NK-92 treated with Interleukin-12 subunit alpha and Interleukin-12 subunit beta, amount 100 ng/mL, for 24 hours (cell line): ENCODE measurements at regions not wholly inside any gene's neighbourhood (a gene's known extent, or its start where the extent isn't known, plus 50 kb on each side); places are given as distances from the start of the nearest gene placed in this dataset.

Experiments
- DNase-seq: peaks from one replicate; lab custom pipeline; 2025; lab: John Stamatoyannopoulos, UW

DNA sequence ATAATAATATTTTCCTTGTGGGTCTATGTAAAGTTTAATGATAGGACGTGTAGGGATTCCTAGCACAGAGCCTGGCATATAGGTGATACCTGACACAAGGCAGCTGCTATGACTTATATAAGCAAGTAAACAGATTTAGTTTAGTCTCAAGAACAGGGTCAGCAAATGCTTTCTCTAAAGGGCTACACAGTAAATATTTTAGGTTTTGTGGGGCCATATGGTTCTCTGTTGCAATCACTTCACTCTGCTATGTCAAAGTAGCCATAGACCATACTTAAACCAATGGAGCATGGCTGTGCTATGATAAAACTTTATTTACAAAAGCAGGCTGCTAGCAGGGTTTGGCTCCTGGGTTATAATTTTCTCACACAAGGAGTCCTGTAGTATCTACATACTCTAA lies 204.8 kb upstream of the KLF4 start:
- no peak for DNase-seq

- no peak for DNase-seq
Measured at GRCh38 chr9:107693625-107694326, 204.2 kb upstream of the KLF4 start.

DNA sequence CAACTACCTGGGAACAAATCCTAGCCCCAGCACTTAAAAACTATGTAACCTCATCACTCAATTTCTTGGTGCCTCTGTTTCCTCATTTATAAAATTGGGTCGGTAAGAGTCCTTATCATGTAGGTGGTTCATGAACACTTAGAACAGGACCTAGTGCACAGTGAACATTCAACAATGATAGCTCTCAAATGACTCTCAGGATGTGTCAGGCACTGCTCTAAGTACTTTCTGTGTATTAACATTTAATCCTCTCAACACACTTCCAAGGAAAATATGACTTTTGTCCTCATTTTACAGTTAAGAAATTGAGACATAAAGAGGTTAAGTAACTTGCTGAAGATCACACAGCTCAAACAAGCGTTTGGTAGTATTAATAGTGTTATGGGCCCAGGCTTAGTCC lies 202.1 kb upstream of the KLF4 start:
- no peak for DNase-seq

DNA sequence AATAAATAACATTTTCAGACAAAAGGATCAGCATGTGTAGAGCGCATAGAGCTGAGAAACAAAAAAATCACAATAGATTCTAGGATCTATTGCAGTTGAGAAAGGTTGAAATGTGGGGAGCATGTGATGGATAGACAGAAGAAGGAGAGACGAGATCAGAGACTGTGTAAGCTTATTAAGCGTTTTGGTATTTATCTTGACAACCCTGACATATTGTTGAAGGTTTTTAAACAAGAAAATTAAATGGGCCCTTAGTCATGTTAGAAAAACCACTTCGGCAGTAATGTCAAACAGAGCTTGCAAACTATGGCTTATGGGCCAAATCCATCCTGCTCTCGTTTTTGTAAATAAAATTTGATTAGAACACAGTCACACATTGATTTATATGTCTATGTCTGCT lies 200.5 kb upstream of the KLF4 start:
- no peak for DNase-seq

GRCh38 chr9:107688728-107689127 lies 199.2 kb upstream of the KLF4 start:
- DNase-seq = no peak

- no peak for DNase-seq
Measured at GRCh38 chr9:107685901-107686300, 196.3 kb upstream of the KLF4 start.

- DNase-seq = no peak
Measured at GRCh38 chr9:107685376-107685775, 195.8 kb upstream of the KLF4 start.

GRCh38 chr9:107684224-107684623 lies 194.7 kb upstream of the KLF4 start:
- DNase-seq = no peak

DNA sequence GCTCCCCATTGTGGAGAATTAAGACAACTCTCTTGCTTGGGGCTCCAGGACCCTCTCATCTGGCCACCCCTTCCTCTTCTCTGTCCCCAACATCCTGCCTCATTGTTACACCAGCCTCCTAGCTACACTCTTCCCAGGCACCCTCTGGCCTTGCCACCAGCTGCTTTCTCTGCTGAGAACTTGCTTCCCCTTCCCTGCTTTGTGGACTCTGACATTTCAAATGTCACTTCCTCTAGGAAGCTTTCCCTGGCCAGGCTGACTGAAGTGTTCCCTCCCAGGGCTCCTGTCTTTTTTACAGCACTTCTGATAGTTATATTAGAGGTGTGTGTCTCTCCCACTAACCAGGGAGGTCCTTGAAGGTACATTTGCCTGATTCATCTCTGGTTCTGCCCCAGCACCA lies 194.0 kb upstream of the KLF4 start:
- no peak for DNase-seq

DNA sequence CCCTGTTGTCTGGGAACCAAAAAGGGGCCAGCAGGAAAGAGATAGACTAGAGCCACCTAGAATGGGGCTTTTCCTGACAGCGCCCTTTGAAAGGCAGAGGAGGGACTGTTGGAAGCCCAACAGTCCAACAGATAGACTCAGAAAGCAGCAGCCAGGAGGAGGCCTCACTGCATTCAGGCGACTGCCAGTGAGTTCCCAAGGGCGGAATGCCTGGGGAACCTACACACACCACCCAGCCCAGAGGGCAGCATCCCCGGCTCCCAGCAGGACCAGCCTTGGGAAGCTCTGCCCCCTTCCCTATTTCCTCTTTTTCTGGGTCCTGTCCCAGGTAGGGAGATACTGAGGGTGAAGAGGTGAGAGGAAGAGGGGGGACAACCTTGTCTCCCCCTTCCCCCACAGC lies 192.4 kb upstream of the KLF4 start:
- DNase-seq = no peak

GRCh38 chr9:107675351-107676259 lies 186.0 kb upstream of the KLF4 start:
- no peak for DNase-seq

GRCh38 chr9:107674721-107675277 lies 185.2 kb upstream of the KLF4 start:
- DNase-seq = no peak

GRCh38 chr9:107673861-107674720 lies 184.5 kb upstream of the KLF4 start:
- DNase-seq = no peak

GRCh38 chr9:107671588-107671987 lies 182.0 kb upstream of the KLF4 start:
- no peak for DNase-seq

DNA sequence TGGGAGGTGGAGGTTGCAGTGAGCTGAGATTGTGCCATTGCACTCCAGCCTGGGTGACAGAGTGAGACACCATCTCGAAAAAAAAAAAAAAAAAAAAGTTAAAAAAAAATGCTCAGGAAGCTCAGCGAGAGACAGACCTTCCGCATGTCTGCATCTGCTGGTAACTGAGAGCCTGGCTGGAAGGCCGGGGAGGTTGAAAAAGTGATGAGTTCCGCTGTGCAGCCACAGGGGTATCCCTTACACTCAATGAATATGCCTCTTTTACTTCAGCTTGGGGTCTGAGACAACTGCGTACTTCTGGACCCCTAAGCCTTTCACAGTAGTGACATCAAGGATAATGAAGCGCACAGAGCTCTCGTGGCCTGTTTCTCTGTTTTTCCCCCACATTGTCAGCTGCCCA lies 179.9 kb upstream of the KLF4 start:
- DNase-seq = no peak

DNA sequence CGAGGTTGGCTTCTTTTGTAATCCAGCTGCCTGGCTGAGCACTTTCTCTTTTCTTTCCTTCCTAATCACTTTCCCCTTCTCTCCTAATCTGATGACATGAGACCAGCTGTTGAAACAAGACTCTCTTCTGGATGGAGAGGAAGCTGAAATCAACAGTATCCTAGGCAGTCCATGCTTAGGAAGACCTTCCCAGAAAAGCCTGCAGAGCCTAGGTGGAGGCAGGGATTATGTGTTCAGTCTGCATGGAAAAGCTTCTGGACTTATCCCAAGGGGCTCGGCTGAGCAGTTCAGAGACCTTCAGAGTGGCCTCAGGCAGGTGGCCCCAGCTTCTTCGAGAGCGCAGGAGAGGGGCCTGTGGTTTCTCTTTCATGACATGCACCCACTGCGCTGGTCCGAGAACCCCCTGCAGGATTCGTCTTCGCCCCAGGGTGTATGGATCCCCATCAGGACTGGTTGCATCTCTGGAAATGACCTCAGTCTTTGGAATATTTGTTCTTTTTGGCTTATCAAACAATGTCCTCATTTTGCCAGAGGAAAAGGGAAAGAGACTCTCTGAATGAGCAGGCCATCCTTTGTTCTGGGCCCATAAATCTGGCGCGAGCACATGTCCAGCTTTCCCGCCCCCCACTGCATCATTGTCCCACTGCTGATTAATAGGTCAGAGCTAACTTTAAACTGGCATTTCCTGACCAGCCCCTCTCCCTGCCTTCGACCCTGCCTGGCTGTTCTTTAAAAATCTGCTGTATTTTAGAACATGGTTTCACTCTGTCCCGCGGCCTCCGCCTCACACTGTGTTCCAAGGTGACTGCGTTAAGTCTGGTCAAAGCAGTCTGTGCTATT lies 177.9 kb upstream of the KLF4 start:
- DNase-seq = no peak

DNA sequence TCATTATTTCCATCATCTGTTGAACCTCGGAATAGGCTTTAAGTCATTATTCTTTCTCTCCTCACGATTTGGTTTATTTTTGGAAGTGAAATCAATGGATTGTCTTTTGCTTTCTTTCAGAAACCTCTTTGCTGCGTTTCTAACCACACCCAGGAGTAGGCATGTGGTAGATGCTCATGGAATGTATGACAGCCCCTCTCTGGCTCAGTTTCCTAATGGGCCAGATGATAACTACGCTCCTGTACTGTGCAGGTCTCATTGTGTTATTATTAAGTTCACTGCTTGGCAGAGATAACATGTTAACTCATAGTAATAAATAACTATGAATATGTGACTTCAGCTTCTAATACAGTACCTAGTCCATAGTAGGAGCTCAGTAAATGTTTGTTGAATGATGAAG lies 175.5 kb upstream of the KLF4 start:
- no peak for DNase-seq

DNA sequence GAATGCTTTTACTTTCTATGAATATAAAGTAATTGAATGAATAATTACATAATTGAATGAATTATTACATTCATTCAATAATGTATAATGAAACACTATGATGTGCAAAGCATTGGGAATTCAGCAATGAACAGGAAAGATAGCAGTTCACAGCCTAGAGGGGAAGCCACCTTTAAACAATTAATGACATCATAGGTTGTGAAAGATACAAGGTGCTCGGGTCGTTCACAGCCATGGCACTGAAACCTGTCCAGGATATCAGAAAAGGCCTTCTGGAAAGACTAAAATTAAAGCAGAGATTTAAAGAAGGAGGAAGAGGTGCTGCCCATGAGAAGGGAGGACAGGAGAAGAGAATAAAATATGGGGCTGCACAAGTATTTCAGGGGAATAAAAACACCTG lies 171.4 kb upstream of the KLF4 start:
- no peak for DNase-seq

- DNase-seq = no peak
Measured at GRCh38 chr9:107653263-107653821, 163.8 kb upstream of the KLF4 start.

GRCh38 chr9:107650995-107651394 lies 161.4 kb upstream of the KLF4 start:
- no peak for DNase-seq

GRCh38 chr9:107650321-107650720 lies 160.8 kb upstream of the KLF4 start:
- no peak for DNase-seq
